Nephron (organoid): ENCODE measurements at regions not wholly inside any gene's neighbourhood (a gene's known extent, or its start where the extent isn't known, plus 50 kb on each side); places are given as distances from the start of the nearest gene placed in this dataset.

Experiments
- H3K27ac Mint-ChIP-seq, 3 experiments: 2 replicates each; pipeline ENCODE4 v1.8.0; 2020; ENCODE audit warnings: mixed read lengths in 3 of 3, mild to moderate bottlenecking in 2 of 3, moderate library complexity in 1 of 3
- H3K27me3 Mint-ChIP-seq: 2 replicates; pipeline ENCODE4 v1.8.0; 2021; ENCODE audit warnings: low read depth, mild to moderate bottlenecking, moderate library complexity, mixed read lengths
- H3K36me3 Mint-ChIP-seq: 2 replicates; pipeline ENCODE4 v1.8.0; 2020; ENCODE audit warnings: low read depth, mixed read lengths
- H3K4me1 Mint-ChIP-seq: 2 replicates; pipeline ENCODE4 v1.8.0; 2020; ENCODE audit warnings: mixed read lengths
- H3K4me3 Mint-ChIP-seq, 3 experiments: 2 replicates each; pipeline ENCODE4 v1.8.0; 2020; ENCODE audit warnings: mild to moderate bottlenecking in 3 of 3, mixed read lengths in 3 of 3, moderate library complexity in 2 of 3
- H3K9me3 Mint-ChIP-seq: 2 replicates; pipeline ENCODE4 v1.8.0; 2020; ENCODE audit warnings: mixed read lengths
- CTCF ChIP-seq, 3 experiments: fragments of 200-600 bp; sonication (generic); IDR thresholded peaks; one replicate each; pipeline ENCODE4 v1.5.0; 2021; ENCODE audit warnings: antibody characterized with exemption in 3 of 3; ENCODE audit not compliant: unreplicated experiment in 3 of 3

GRCh38 chr5:5906778-5907177, 471.6 kb downstream of the MED10 start:
- TF ChIP-seq CTCF (IDR thresholded peaks at IDR 0.05; ENCODE audit: unreplicated experiment in 3 of 3) = no peak
- Mint-ChIP-seq H3K4me1 (peaks cover 6% of the 10 kb centered on the region), H3K27me3 (no peaks in the 10 kb centered on the region), H3K4me3 (no peak overlapping the region), H3K9me3 (no peaks in the 10 kb centered on the region), H3K27ac (no peak overlapping the region), H3K36me3 (no peaks in the 10 kb centered on the region)

GRCh38 chr5:5905186-5905585, 473.2 kb downstream of the MED10 start:
- no peak for TF ChIP-seq CTCF (IDR thresholded peaks at IDR 0.05; ENCODE audit: unreplicated experiment in 3 of 3)
- no peaks in the 10 kb centered on the region for H3K27me3 Mint-ChIP-seq
- H3K27ac Mint-ChIP-seq = no peak overlapping the region
- no peak overlapping the region for H3K4me3 Mint-ChIP-seq
- no peaks in the 10 kb centered on the region for H3K36me3 Mint-ChIP-seq
- H3K9me3 Mint-ChIP-seq = no peaks in the 10 kb centered on the region
- H3K4me1 Mint-ChIP-seq = peaks cover 6% of the 10 kb centered on the region

- Mint-ChIP-seq H3K4me3 (no peak overlapping the region), H3K36me3 (no peaks in the 10 kb centered on the region), H3K27ac (no peak overlapping the region), H3K4me1 (peaks cover 6% of the 10 kb centered on the region), H3K9me3 (no peaks in the 10 kb centered on the region), H3K27me3 (no peaks in the 10 kb centered on the region)
- TF ChIP-seq CTCF (IDR thresholded peaks at IDR 0.05; ENCODE audit: unreplicated experiment in 3 of 3) = no peak
Observed at GRCh38 chr5:5904113-5904512, 474.2 kb downstream of the MED10 start.

- H3K4me3 Mint-ChIP-seq = no peak overlapping the region
- TF ChIP-seq CTCF (IDR thresholded peaks at IDR 0.05; ENCODE audit: unreplicated experiment in 3 of 3) = no peak
- H3K9me3 Mint-ChIP-seq = no peaks in the 10 kb centered on the region
- no peaks in the 10 kb centered on the region for H3K27me3 Mint-ChIP-seq
- H3K27ac Mint-ChIP-seq = no peak overlapping the region
- H3K4me1 Mint-ChIP-seq = peaks cover 6% of the 10 kb centered on the region
- no peaks in the 10 kb centered on the region for H3K36me3 Mint-ChIP-seq
Observed at GRCh38 chr5:5902678-5903646, 475.4 kb downstream of the MED10 start.

- Mint-ChIP-seq H3K9me3 (no peaks in the 10 kb centered on the region), H3K27me3 (no peaks in the 10 kb centered on the region), H3K36me3 (no peaks in the 10 kb centered on the region), H3K4me1 (no peaks in the 10 kb centered on the region), H3K27ac (no peak overlapping the region), H3K4me3 (no peak overlapping the region)
- TF ChIP-seq CTCF (IDR thresholded peaks at IDR 0.05; ENCODE audit: unreplicated experiment in 3 of 3) = no peak
Observed at GRCh38 chr5:5900350-5900749, 477.9 kb downstream of the ICE1 start.

- no peak for TF ChIP-seq CTCF (IDR thresholded peaks at IDR 0.05; ENCODE audit: unreplicated experiment in 3 of 3)
- no peaks in the 10 kb centered on the region for H3K9me3 Mint-ChIP-seq
- H3K4me1 Mint-ChIP-seq = peaks cover 4% of the 10 kb centered on the region
- H3K36me3 Mint-ChIP-seq = no peaks in the 10 kb centered on the region
- no peak overlapping the region for H3K27ac Mint-ChIP-seq
- H3K27me3 Mint-ChIP-seq = no peaks in the 10 kb centered on the region
- no peak overlapping the region for H3K4me3 Mint-ChIP-seq
Observed at GRCh38 chr5:5899716-5900115, 477.2 kb downstream of the ICE1 start.
